Mesendoderm (in vitro differentiated cells): ENCODE measurements at regions not wholly inside any gene's neighbourhood (a gene's known extent, or its start where the extent isn't known, plus 50 kb on each side); places are given as distances from the start of the nearest gene placed in this dataset.

ENCODE experiments used
- DNase-seq: peaks from one replicate; pipeline ENCODE4 v3.0.0; 2013
- H2AK5ac ChIP-seq: 2 replicates; pipeline ENCODE4 v1.6.1; 2013; ENCODE audit warnings: low read length, inconsistent platforms
- H2BK120ac ChIP-seq: 2 replicates; pipeline ENCODE4 v1.6.1; 2013; ENCODE audit warnings: low read depth, mild to moderate bottlenecking, low read length, moderate library complexity, mixed read lengths
- H2BK15ac ChIP-seq: replicated peaks from 2 replicates; pipeline ENCODE4 v1.6.1; 2013; ENCODE audit warnings: low read depth, mild to moderate bottlenecking, moderate library complexity
- H2BK5ac ChIP-seq: 2 replicates; pipeline ENCODE4 v1.6.1; 2013; ENCODE audit warnings: low read length, inconsistent platforms
- H3K18ac ChIP-seq: 2 replicates; pipeline ENCODE4 v1.6.1; 2013; ENCODE audit warnings: mild to moderate bottlenecking, low read length, mixed read lengths
- H3K23ac ChIP-seq: one replicate; pipeline ENCODE4 v1.6.1; 2013; ENCODE audit warnings: low read length
- H3K27ac ChIP-seq: 2 replicates; pipeline ENCODE4 v1.5.1; 2013; ENCODE audit warnings: low read depth, mild to moderate bottlenecking, inconsistent platforms, low read length, moderate library complexity
- H3K27me3 ChIP-seq: 2 replicates; pipeline ENCODE4 v1.6.1; 2013; ENCODE audit warnings: low read length, control low read depth, mild to moderate bottlenecking, inconsistent platforms; ENCODE audit not compliant: insufficient read depth, poor library complexity
- H3K36me3 ChIP-seq: 2 replicates; pipeline ENCODE4 v1.6.1; 2013; ENCODE audit warnings: low read length, inconsistent platforms; ENCODE audit not compliant: control insufficient read depth, insufficient read depth
- H3K4ac ChIP-seq: one replicate; pipeline ENCODE4 v1.6.1; 2013; ENCODE audit warnings: low read depth, mild to moderate bottlenecking, low read length, moderate library complexity
- H3K4me1 ChIP-seq: 2 replicates; pipeline ENCODE4 v1.6.1; 2013; ENCODE audit warnings: low read depth, low read length, inconsistent platforms; ENCODE audit not compliant: control insufficient read depth
- H3K4me2 ChIP-seq: 2 replicates; pipeline ENCODE4 v1.6.1; 2013; ENCODE audit warnings: low read length
- H3K4me3 ChIP-seq: 2 replicates; pipeline ENCODE4 v1.5.1; 2013; ENCODE audit warnings: mild to moderate bottlenecking, low read length
- H3K56ac ChIP-seq: one replicate; pipeline ENCODE4 v1.6.1; 2013; ENCODE audit warnings: low read length
- H3K79me1 ChIP-seq: 2 replicates; pipeline ENCODE4 v1.6.1; 2013; ENCODE audit warnings: low read length, inconsistent platforms
- H3K79me2 ChIP-seq: 2 replicates; pipeline ENCODE4 v1.6.1; 2013; ENCODE audit warnings: mild to moderate bottlenecking, low read length; ENCODE audit not compliant: control insufficient read depth, insufficient read depth
- H3K9ac ChIP-seq: 2 replicates; pipeline ENCODE4 v1.6.1; 2013; ENCODE audit warnings: low read length, inconsistent platforms
- H4K5ac ChIP-seq: one replicate; pipeline ENCODE4 v1.6.1; 2013; ENCODE audit warnings: low read length
- H4K8ac ChIP-seq: one replicate; pipeline ENCODE4 v1.6.1; 2013; ENCODE audit warnings: low read depth, mild to moderate bottlenecking, control low read depth, low read length, moderate library complexity
- WGBS: extraction: QIAGEN DNeasy Blood & Tissue Kit; methylation state at CpG from one replicate; pipeline ENCODE4 v1.1.7; 2013; ENCODE audit warnings: low lambda C conversion rate, missing lambda C conversion rate; ENCODE audit not compliant: insufficient coverage; ENCODE audit errors: extremely low coverage; 5-methylcytosine and 5-hydroxymethylcytosine counted together

- Histone ChIP-seq H3K56ac (no peak overlapping the region), H3K4me3 (no peak overlapping the region), H2AK5ac (no peak overlapping the region), H3K18ac (no peak overlapping the region), H3K79me1 (no peaks in the 10 kb centered on the region), H3K27ac (no peak overlapping the region), H3K23ac (no peak overlapping the region), H2BK120ac (no peak overlapping the region), H2BK5ac (no peak overlapping the region), H3K4me2 (no peak overlapping the region), H3K9ac (no peak overlapping the region), H3K79me2 (no peaks in the 10 kb centered on the region), H3K4ac (no peak overlapping the region), H3K27me3 (no peaks in the 10 kb centered on the region), H3K4me1 (no peaks in the 10 kb centered on the region), H4K5ac (no peak overlapping the region), H3K36me3 (no peaks in the 10 kb centered on the region), H2BK15ac (no peak overlapping the region), H4K8ac (no peak overlapping the region)
- WGBS: no CpG with 5 or more reads among the region's 3 CpGs
- no peak for DNase-seq
These were observed 776.4 kb upstream of the ATXN8OS start for GRCh38 chr13:69331245-69331644.

- Histone ChIP-seq H2BK5ac (no peak overlapping the region), H3K56ac (no peak overlapping the region), H3K27ac (no peak overlapping the region), H2BK15ac (no peak overlapping the region), H3K23ac (no peak overlapping the region), H2BK120ac (no peak overlapping the region), H4K5ac (no peak overlapping the region), H3K79me1 (no peaks in the 10 kb centered on the region), H3K4me3 (no peak overlapping the region), H3K9ac (no peak overlapping the region), H3K27me3 (no peaks in the 10 kb centered on the region), H3K4ac (no peak overlapping the region), H3K4me1 (no peaks in the 10 kb centered on the region), H3K18ac (no peak overlapping the region), H3K79me2 (no peaks in the 10 kb centered on the region), H2AK5ac (no peak overlapping the region), H4K8ac (no peak overlapping the region), H3K4me2 (no peak overlapping the region), H3K36me3 (no peaks in the 10 kb centered on the region)
- WGBS: 100% methylated on average over 2 of the region's 2 CpGs
- DNase-seq: no peak
These were observed 783.3 kb upstream of the ATXN8OS start for GRCh38 chr13:69324090-69324886.

- no CpG with 5 or more reads among the region's 3 CpGs for WGBS
- no peak overlapping the region for H3K18ac ChIP-seq
- no peak overlapping the region for H3K9ac ChIP-seq
- H4K8ac ChIP-seq: no peak overlapping the region
- no peak overlapping the region for H3K56ac ChIP-seq
- no peak overlapping the region for H3K4me2 ChIP-seq
- no peak overlapping the region for H3K4me3 ChIP-seq
- no peaks in the 10 kb centered on the region for H3K79me1 ChIP-seq
- H3K27me3 ChIP-seq: no peaks in the 10 kb centered on the region
- H3K36me3 ChIP-seq: no peaks in the 10 kb centered on the region
- no peak overlapping the region for H2AK5ac ChIP-seq
- no peak overlapping the region for H3K23ac ChIP-seq
- no peak overlapping the region for H2BK5ac ChIP-seq
- H3K27ac ChIP-seq: no peak overlapping the region
- H2BK15ac ChIP-seq: no peak overlapping the region
- DNase-seq: no peak
- no peak overlapping the region for H2BK120ac ChIP-seq
- no peak overlapping the region for H4K5ac ChIP-seq
- H3K4me1 ChIP-seq: no peaks in the 10 kb centered on the region
- no peak overlapping the region for H3K4ac ChIP-seq
- no peaks in the 10 kb centered on the region for H3K79me2 ChIP-seq
These were observed 788.0 kb upstream of the ATXN8OS start for GRCh38 chr13:69319656-69320055.

DNA sequence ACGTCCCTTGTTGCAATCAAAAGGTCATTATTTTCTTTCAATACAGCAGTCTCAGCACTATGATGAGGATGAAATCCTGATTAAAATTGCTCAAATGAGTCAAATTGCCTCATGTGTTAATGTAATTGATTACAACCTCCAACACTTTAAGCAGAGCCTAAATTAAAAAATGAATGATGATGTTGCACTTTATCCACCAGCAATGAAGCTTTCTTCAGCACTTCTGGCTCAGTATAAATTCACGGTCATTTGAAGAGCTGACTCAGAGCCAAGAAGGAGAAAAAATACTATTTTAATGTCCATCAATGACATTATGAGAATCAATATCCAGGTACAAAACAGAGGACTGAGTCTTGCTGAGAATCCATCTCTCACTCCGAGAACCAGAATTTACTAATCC is 792.6 kb upstream of the ATXN8OS start:
- Histone ChIP-seq H4K5ac (no peak overlapping the region), H3K9ac (no peak overlapping the region), H2BK5ac (no peak overlapping the region), H2BK120ac (no peak overlapping the region), H3K18ac (no peak overlapping the region), H3K4ac (no peak overlapping the region), H3K27me3 (no peaks in the 10 kb centered on the region), H3K56ac (no peak overlapping the region), H3K4me2 (no peak overlapping the region), H3K79me1 (no peaks in the 10 kb centered on the region), H3K27ac (no peak overlapping the region), H3K79me2 (no peaks in the 10 kb centered on the region), H3K4me3 (no peak overlapping the region), H3K36me3 (no peaks in the 10 kb centered on the region), H3K4me1 (no peaks in the 10 kb centered on the region), H2BK15ac (no peak overlapping the region), H2AK5ac (no peak overlapping the region), H4K8ac (no peak overlapping the region), H3K23ac (no peak overlapping the region)
- no CpG with 5 or more reads among the region's 3 CpGs for WGBS
- DNase-seq: no peak

GRCh38 chr13:69306766-69307165 is 800.9 kb upstream of the ATXN8OS start:
- Histone ChIP-seq H3K79me2 (no peaks in the 10 kb centered on the region), H3K4ac (no peak overlapping the region), H3K27ac (no peak overlapping the region), H4K5ac (no peak overlapping the region), H2BK120ac (no peak overlapping the region), H3K9ac (no peak overlapping the region), H2AK5ac (no peak overlapping the region), H3K23ac (no peak overlapping the region), H3K79me1 (no peaks in the 10 kb centered on the region), H3K4me3 (no peak overlapping the region), H2BK15ac (no peak overlapping the region), H3K27me3 (no peaks in the 10 kb centered on the region), H4K8ac (no peak overlapping the region), H2BK5ac (no peak overlapping the region), H3K18ac (no peak overlapping the region), H3K36me3 (no peaks in the 10 kb centered on the region), H3K56ac (no peak overlapping the region), H3K4me2 (no peak overlapping the region), H3K4me1 (no peaks in the 10 kb centered on the region)
- peak; percentile 7 for DNase-seq
- no CpG with 5 or more reads among the region's 1 CpG for WGBS

DNA sequence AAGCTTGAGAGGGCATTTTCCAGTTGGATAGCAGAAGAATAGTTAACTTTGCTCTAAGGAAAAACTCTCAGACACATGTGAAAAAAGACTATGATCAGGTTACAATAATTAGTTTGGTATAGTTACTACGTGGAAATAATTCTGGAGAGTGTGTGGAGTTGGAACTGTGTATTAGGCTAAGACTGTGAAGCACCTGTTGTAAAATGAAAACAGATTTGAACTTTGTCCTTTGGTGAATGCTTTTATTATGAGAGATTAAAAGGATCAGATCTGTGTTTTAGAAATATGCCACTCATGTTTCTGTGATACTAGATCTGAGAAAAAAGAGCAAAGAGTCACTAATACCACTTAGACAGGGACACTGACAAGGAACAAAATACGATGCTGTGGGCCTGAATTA is 807.5 kb upstream of the ATXN8OS start:
- Histone ChIP-seq H3K4ac (no peak overlapping the region), H3K79me2 (no peaks in the 10 kb centered on the region), H3K4me3 (no peak overlapping the region), H4K5ac (no peak overlapping the region), H2BK15ac (no peak overlapping the region), H3K79me1 (no peaks in the 10 kb centered on the region), H3K27ac (no peak overlapping the region), H2AK5ac (no peak overlapping the region), H3K18ac (no peak overlapping the region), H3K4me2 (no peak overlapping the region), H3K56ac (no peak overlapping the region), H3K36me3 (no peaks in the 10 kb centered on the region), H4K8ac (no peak overlapping the region), H3K27me3 (no peaks in the 10 kb centered on the region), H3K23ac (no peak overlapping the region), H3K4me1 (no peaks in the 10 kb centered on the region), H2BK120ac (no peak overlapping the region), H2BK5ac (no peak overlapping the region), H3K9ac (no peak overlapping the region)
- DNase-seq: no peak
- WGBS: no CpG with 5 or more reads among the region's 2 CpGs
